ENCODE measurements at regions not wholly inside any gene's neighbourhood (a gene's known extent, or its start where the extent isn't known, plus 50 kb on each side); places are given as distances from the start of the nearest gene placed in this dataset.

DNA sequence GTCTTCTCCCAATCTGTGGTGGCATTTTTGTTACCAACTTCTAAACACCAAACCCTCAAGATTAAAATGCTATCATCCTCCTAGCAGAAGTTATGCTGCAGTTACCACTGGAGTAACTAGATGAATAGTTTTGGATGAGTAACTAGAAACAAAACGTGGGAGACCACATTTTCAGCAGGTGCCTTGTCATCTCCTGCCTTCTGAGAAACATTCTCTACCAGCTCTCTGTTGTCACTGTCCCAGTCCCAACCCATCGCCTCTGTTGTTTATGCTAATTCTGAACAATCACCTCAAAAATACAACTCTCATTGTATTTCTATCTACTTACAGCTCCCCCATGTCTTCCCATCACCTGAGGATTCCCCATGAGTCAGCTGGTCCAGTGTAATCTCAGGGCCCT, 652.5 kb upstream of the ADAMTS16 start:
- TF ChIP-seq, protein P1, sequence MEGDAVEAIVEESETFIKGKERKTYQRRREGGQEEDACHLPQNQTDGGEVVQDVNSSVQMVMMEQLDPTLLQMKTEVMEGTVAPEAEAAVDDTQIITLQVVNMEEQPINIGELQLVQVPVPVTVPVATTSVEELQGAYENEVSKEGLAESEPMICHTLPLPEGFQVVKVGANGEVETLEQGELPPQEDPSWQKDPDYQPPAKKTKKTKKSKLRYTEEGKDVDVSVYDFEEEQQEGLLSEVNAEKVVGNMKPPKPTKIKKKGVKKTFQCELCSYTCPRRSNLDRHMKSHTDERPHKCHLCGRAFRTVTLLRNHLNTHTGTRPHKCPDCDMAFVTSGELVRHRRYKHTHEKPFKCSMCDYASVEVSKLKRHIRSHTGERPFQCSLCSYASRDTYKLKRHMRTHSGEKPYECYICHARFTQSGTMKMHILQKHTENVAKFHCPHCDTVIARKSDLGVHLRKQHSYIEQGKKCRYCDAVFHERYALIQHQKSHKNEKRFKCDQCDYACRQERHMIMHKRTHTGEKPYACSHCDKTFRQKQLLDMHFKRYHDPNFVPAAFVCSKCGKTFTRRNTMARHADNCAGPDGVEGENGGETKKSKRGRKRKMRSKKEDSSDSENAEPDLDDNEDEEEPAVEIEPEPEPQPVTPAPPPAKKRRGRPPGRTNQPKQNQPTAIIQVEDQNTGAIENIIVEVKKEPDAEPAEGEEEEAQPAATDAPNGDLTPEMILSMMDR (IDR thresholded peaks at IDR 0.05; ENCODE audit: insufficient read depth, low read length): no peak
- no peak for TF ChIP-seq SPI1 (IDR thresholded peaks at IDR 0.05; ENCODE audit: borderline replicate concordance, low read depth)
